Ovary (tissue), 7 donors: ENCODE measurements at regions not wholly inside any gene's neighbourhood (a gene's known extent, or its start where the extent isn't known, plus 50 kb on each side); places are given as distances from the start of the nearest gene placed in this dataset.
"Not testable (repeated sequence)": the region's sequence is repeated elsewhere in the genome, so short reads cannot be mapped to it uniquely, and the experiment has no call there.

Source experiments
- DNase-seq, 5 donors: peaks; one replicate each; pipeline ENCODE4 v3.0.0-alpha.2; 2019 to 2020
- H3K27ac ChIP-seq, 2 donors: fragments of 200-600 bp; one replicate each; pipeline versions ENCODE4 v1.5.1 to v1.8.0; 2019 to 2022
- H3K27me3 ChIP-seq: fragments of 200-600 bp; one replicate; pipeline ENCODE4 v1.8.0; 2022
- H3K36me3 ChIP-seq: fragments of 200-600 bp; sonication (generic); one replicate; pipeline ENCODE4 v1.5.1; 2019
- H3K4me1 ChIP-seq: one replicate; pipeline ENCODE4 v1.8.1; 2013; ENCODE audit warnings: mild to moderate bottlenecking, moderate library complexity; ENCODE audit not compliant: insufficient read depth
- H3K4me3 ChIP-seq: fragments of 200-600 bp; sonication (generic); one replicate; pipeline ENCODE4 v1.5.1; 2017
- H3K9me3 ChIP-seq, 2 donors: fragments of 200-600 bp in 1 of 2; sonication (generic) in 1 of 2; one replicate each; pipeline versions ENCODE4 v1.5.1 to v1.8.1; 2013 to 2019; ENCODE audit warnings: mild to moderate bottlenecking in 1 of 2, moderate library complexity in 1 of 2
- EP300 ChIP-seq: sonication (generic); formaldehyde crosslinking; IDR thresholded peaks from one replicate; pipeline ENCODE4 v1.6.1; 2017; ENCODE audit warnings: antibody characterized with exemption
- POLR2A ChIP-seq: fragments of 450-650 bp; IDR thresholded peaks from one replicate; pipeline ENCODE4 v1.6.1; 2017; ENCODE audit warnings: antibody characterized with exemption, mild to moderate bottlenecking, moderate library complexity
- WGBS, 3 donors: extraction: QIAGEN DNeasy Blood & Tissue Kit in 1 of 3; methylation state at CpG; one replicate each; pipeline versions ENCODE4 v1.1.5 to v1.1.7; 2013 to 2017; 5-methylcytosine and 5-hydroxymethylcytosine counted together
- intact Hi-C, 4 donors: fragments of 100-400 bp; cut with DNase I; formaldehyde crosslinking; loops; one replicate each; pipeline versions ENCODE4 v1.11.0 to v1.15.1; 2022 to 2023
- TF ChIP-seq, protein P1 (sequence below), 3 donors: fragments of 450-650 bp in 2 of 3; fragments of 200-600 bp in 1 of 3; IDR thresholded peaks; one replicate each; pipeline versions ENCODE4 v1.5.1 to v1.8.0; 2016 to 2022; ENCODE audit warnings: antibody characterized with exemption in 3 of 3, mild to moderate bottlenecking in 1 of 3
- donor health status: DM: no; HTN: no; CAD: no; lungs with moderate emphysema.
- donor health status: DM: no; HTN: no; CAD: no.
- donor health status: Bipolar disorder and iron deficiency.
- donor health status: DM: no; HTN: no; CAD: no.
- donor health status: DM: yes; HTN: yes; CAD: no.

DNA sequence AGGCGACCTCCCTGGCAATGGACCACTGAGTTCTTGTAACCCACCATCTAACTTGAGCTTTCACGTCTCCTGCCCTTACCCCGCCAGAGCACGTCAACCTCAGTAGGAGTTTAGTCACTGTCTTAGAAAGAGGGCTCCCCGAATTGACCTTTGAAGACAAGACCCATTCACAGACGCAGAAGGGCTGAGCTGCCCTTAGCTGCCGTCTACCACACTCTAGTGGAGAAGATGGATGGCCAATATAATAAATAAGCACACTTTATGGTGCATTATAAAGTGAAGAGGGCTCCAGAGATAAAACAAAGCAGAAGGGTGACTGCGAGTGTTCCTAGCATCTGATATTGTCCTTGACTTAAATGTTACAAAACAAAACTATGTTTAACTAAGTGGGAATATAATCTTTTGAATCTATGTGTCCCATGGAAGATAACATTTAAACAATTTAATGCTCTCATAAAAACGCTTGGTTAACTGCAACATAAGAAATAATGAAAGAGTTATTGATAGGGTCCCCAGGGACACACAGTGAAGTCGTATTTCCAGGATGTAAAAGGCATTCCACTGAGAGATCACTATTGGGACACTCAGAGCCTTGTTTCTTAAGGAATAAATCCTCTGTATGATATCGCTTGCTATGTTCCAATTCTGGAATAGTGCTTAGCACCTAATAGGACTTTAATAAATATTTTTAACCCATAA lies 261.1 kb downstream of the THBS2 start:
- no peak overlapping the region for H3K27ac ChIP-seq
- no peaks in the 10 kb centered on the region for H3K27me3 ChIP-seq
- H3K4me1 ChIP-seq, result no peaks in the 10 kb centered on the region
- no peak overlapping the region for H3K4me3 ChIP-seq
- H3K9me3 ChIP-seq, result no peaks in the 10 kb centered on the region
- TF ChIP-seq, protein P1, sequence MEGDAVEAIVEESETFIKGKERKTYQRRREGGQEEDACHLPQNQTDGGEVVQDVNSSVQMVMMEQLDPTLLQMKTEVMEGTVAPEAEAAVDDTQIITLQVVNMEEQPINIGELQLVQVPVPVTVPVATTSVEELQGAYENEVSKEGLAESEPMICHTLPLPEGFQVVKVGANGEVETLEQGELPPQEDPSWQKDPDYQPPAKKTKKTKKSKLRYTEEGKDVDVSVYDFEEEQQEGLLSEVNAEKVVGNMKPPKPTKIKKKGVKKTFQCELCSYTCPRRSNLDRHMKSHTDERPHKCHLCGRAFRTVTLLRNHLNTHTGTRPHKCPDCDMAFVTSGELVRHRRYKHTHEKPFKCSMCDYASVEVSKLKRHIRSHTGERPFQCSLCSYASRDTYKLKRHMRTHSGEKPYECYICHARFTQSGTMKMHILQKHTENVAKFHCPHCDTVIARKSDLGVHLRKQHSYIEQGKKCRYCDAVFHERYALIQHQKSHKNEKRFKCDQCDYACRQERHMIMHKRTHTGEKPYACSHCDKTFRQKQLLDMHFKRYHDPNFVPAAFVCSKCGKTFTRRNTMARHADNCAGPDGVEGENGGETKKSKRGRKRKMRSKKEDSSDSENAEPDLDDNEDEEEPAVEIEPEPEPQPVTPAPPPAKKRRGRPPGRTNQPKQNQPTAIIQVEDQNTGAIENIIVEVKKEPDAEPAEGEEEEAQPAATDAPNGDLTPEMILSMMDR (IDR thresholded peaks at IDR 0.05), result no peak
- TF ChIP-seq EP300, result no peak
- TF ChIP-seq POLR2A, result no peak
- no peaks in the 10 kb centered on the region for H3K36me3 ChIP-seq
- DNase-seq, result no peak
- intact Hi-C loops, result loop anchor here in 1 of 4 donors (5.0 kb wide), 1 partner anchor 1180 kb away; no protein-coding TSS in a partner anchor
- 80 to 84% (median 81%) methylated on average over 11 of the region's 11 CpGs for WGBS, 3 donors

DNA sequence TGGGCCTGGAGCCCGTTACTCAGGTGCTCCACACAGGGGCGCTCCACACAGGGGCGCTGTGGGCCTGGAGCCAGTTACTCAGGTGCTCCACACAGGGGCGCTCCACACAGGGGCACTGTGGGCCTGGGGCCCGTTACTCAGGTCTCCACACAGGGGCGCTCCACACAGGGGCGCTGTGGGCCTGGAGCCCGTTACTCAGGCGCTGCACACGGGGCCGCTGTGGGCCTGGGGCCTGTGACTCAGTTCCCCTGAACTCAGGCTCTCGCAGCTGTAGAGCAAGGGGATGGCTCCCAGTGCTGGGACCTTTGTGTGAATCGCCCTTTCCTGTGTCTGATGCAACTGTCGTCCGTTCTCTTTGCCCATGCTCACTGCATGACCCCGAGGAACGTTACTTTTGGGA lies 262.0 kb downstream of the THBS2 start:
- not testable (repeated sequence) for H3K4me1 ChIP-seq, H3K27me3 ChIP-seq, H3K4me3 ChIP-seq, H3K9me3 ChIP-seq, H3K27ac ChIP-seq, DNase-seq, H3K36me3 ChIP-seq
- WGBS, 3 donors, result 87 to 94% (median 89%) methylated on average over 6 to 16 of the region's 17 CpGs
- intact Hi-C loops, result loop anchor here in 1 of 4 donors (5.0 kb wide), 1 partner anchor 1181 kb away; no protein-coding TSS in a partner anchor

DNA sequence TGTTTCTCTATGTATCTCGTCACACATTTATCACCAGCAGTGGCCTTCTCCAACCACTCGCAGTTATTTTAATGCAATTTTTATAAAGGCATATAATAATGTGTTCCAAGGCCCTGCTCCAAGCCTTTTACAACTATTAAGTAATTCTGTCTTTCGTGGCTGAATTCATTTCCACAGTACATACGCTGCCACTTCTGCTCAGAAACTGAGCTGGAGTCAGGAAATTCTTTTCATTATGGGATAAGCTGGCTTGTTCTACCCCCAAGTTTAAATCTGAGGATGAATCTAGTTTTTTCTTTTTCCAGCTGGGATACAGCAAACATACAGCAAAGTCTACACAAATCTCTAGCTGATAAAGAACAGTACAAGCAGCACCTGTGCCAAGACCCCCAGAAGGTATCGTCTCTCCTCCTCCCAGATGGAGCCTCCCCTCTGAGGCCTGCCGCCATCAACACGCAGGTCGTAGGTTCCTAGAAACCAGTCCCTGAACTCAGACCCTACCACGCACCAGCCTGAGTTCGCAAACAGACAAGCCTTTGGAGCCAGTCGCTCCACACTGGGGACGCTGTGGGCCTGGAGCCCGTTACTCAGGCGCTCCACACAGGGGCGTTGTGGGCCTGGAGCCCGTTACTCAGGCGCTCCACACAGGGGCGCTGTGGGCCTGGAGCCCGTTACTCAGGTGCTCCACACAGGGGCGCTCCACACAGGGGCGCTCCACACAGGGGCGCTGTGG lies 263.5 kb downstream of the THBS2 start:
- intact Hi-C loops, result loop anchor here in 1 of 4 donors (5.0 kb wide), 1 partner anchor 1182 kb away; no protein-coding TSS in a partner anchor
- Histone ChIP-seq H3K27ac (no peak overlapping the region), H3K36me3 (no peaks in the 10 kb centered on the region), H3K4me3 (no peak overlapping the region), H3K9me3 (no peaks in the 10 kb centered on the region), H3K4me1 (no peaks in the 10 kb centered on the region), H3K27me3 (no peaks in the 10 kb centered on the region)
- no peak for DNase-seq
- WGBS, 3 donors, result 88 to 93% (median 91%) methylated on average over 14 to 22 of the region's 22 CpGs
- TF ChIP-seq POLR2A (no peak), EP300 (no peak)
- TF ChIP-seq, protein P1 (IDR thresholded peaks at IDR 0.05), result no peak

DNA sequence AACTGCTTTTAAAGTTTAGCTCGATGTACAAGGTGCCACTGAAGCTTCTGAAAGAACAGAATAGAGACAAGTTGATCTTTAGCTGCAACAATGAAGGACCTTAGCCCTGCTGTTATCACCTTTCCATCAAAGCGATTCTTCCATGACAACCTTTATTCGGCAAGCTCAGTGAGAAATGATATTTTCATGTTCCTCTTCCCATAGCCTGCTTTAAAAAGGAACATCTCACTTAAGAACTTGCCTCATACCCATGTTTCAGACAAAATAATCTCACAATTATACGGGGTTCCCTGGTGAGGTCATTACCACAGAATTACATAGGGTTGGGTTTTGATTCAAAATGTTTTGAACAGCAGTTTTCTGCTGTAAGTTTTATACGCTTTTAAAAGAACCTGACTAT lies 264.2 kb downstream of the THBS2 start:
- H3K4me1 ChIP-seq, result no peaks in the 10 kb centered on the region
- intact Hi-C loops, result no loop called here
- 59 to 78% (median 64%) methylated on average over 5 of the region's 5 CpGs for WGBS, 3 donors
- DNase-seq, result no peak
- H3K27ac ChIP-seq, result no peak overlapping the region
- no peak overlapping the region for H3K4me3 ChIP-seq
- no peaks in the 10 kb centered on the region for H3K36me3 ChIP-seq
- H3K9me3 ChIP-seq, result no peaks in the 10 kb centered on the region
- TF ChIP-seq, protein P1 (IDR thresholded peaks at IDR 0.05), result no peak
- no peak for TF ChIP-seq EP300
- TF ChIP-seq POLR2A, result no peak
- H3K27me3 ChIP-seq, result no peaks in the 10 kb centered on the region

DNA sequence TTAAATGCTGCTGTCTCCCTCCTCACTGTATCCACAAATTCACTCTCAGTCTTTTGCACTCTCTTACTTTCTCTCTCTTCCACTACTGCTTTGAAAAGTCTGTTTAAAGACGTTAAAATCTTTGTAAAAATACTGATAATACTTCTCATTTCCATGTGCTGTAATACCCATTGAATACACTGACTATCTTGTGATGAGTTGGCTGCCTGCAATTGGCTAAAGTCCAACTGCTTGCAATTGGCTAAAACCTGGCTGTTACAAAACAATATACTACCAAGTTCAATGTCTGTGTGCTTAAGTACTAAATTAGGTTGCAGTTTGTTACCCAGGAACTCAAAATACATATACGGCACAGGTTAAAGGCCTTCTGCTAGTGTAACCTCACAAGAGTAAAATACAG lies 264.8 kb downstream of the THBS2 start:
- H3K27ac ChIP-seq, result no peak overlapping the region
- H3K9me3 ChIP-seq, result no peaks in the 10 kb centered on the region
- H3K27me3 ChIP-seq, result no peaks in the 10 kb centered on the region
- TF ChIP-seq EP300, result no peak
- no peak for TF ChIP-seq POLR2A
- TF ChIP-seq, protein P1 (IDR thresholded peaks at IDR 0.05), result no peak
- intact Hi-C loops, result no loop called here
- no peaks in the 10 kb centered on the region for H3K4me1 ChIP-seq
- peak in 3 of 5 donors; percentile 48 to 79 (median 64) for DNase-seq
- no peaks in the 10 kb centered on the region for H3K36me3 ChIP-seq
- 34 to 42% (median 34%) methylated on average over 2 of the region's 2 CpGs for WGBS, 3 donors
- H3K4me3 ChIP-seq, result no peak overlapping the region
